Loucy (cell line): ENCODE measurements at regions not wholly inside any gene's neighbourhood (a gene's known extent, or its start where the extent isn't known, plus 50 kb on each side); places are given as distances from the start of the nearest gene placed in this dataset.

Experiments used
- EZH2phosphoT487 ChIP-seq: fragments of 200-600 bp; IDR thresholded peaks from 2 replicates; pipeline ENCODE4 v1.6.1; 2018; ENCODE audit warnings: antibody characterized with exemption, mild to moderate bottlenecking, moderate library complexity, borderline replicate concordance
- TF ChIP-seq, protein P1 (sequence below): fragments of 200-600 bp; sonication (generic); conservative IDR thresholded peaks from 2 replicates; pipeline ENCODE4 v1.5.1; 2014; ENCODE audit warnings: mild to moderate bottlenecking, antibody characterized with exemption, low read length

DNA sequence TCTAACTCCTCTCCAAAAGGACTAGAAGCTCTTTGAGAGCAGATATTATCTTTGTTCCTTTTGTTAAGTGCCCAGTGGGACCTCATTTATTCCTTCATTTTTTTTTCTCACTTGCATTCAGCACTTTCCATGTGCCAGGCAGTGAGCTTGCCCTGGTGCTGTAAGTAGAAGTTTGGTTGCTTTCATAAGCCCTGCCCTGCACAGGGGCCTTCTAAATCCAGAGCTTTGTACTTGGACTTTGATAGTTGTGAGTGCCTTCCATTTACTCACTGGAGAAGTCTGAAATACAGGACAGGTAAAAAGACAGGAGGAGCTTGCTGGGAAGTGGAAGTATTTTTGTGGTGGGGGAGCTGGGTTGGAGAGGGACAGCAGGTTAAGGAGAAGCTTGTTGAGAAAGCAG, 56.7 kb upstream of the PTCSC3 start:
- TF ChIP-seq, protein P1, sequence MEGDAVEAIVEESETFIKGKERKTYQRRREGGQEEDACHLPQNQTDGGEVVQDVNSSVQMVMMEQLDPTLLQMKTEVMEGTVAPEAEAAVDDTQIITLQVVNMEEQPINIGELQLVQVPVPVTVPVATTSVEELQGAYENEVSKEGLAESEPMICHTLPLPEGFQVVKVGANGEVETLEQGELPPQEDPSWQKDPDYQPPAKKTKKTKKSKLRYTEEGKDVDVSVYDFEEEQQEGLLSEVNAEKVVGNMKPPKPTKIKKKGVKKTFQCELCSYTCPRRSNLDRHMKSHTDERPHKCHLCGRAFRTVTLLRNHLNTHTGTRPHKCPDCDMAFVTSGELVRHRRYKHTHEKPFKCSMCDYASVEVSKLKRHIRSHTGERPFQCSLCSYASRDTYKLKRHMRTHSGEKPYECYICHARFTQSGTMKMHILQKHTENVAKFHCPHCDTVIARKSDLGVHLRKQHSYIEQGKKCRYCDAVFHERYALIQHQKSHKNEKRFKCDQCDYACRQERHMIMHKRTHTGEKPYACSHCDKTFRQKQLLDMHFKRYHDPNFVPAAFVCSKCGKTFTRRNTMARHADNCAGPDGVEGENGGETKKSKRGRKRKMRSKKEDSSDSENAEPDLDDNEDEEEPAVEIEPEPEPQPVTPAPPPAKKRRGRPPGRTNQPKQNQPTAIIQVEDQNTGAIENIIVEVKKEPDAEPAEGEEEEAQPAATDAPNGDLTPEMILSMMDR = no peak
- no peak for TF ChIP-seq EZH2phosphoT487
